ENCODE measurements at regions not wholly inside any gene's neighbourhood (a gene's known extent, or its start where the extent isn't known, plus 50 kb on each side); places are given as distances from the start of the nearest gene placed in this dataset.

DNA sequence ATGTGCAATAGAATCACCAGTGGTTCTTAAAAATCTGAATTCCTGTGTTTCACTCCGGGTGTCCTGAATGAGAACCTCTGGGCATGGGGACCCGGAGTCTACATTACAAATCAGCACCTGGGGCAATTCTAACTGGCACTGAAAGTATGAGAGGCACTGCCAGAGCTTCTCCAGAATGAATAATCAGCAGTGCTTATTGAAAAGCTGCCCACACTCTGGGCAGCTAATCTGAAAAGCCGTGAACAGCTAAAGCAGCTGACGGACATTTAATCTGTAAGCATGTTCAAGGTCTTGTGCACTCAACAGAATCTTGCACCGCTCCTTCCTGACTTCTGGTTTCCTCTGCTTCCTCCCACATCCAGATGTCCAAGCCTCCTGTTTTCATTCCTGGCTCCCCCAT lies 113.3 kb upstream of the KIF5B start:
- DNase-seq = no peak

DNA sequence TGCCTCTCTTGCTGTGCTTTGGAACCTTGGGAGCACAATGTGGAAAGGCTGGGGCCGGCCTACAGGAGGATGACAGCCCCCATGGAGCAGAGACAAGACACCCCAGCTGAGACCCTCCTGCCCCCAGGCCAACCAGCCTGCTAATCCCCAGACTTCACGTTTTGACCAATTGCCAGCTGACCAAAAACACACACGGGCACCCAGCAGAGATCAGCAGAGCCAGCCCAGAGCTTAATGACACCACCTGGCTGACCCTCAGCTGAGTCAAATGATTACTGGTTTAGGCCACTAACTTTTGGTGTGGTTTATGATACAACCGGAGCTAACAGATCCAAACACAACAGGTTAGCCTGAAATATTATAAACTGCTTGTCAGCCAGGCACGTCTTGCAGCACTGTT lies 111.2 kb upstream of the KIF5B start:
- no peak for DNase-seq

DNA sequence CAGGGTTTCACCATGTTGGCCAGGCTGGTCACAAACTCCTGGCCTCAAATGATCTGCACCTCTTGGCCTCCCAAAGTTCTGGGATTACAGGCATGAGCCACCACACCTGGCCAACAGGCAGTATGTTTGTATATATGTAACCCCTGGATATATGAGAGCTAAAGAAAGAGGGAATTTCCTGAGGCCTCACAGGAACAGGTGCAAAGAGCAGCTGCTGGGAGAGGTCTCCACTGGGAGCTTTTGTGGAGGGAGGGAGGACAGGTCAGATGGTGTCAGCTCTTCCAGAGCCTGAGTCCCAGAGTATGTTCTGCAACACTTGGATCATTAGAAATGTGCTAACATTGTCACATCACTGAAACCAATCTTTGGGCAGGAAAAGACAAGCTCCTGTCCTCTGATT lies 110.1 kb upstream of the KIF5B start:
- no peak for DNase-seq

DNA sequence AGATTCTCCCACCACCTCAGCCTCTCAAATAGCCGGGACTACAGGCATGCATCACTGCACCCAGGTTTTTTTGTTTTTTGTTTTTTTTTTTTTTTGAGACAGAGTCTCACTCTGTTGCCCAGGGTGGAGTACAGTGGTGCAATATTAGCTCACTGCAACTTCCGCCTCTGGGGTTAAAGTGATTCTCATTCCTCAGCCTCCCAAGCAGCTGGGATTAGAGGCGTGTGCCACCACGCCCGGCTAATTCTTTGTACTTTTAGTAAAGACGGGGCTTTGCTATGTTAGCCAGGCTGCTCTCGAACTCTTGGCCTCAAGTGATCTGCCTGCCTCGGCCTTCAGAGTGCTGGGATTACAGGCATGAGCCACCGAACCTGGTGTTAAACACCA lies 107.5 kb upstream of the KIF5B start:
- DNase-seq = no peak

DNA sequence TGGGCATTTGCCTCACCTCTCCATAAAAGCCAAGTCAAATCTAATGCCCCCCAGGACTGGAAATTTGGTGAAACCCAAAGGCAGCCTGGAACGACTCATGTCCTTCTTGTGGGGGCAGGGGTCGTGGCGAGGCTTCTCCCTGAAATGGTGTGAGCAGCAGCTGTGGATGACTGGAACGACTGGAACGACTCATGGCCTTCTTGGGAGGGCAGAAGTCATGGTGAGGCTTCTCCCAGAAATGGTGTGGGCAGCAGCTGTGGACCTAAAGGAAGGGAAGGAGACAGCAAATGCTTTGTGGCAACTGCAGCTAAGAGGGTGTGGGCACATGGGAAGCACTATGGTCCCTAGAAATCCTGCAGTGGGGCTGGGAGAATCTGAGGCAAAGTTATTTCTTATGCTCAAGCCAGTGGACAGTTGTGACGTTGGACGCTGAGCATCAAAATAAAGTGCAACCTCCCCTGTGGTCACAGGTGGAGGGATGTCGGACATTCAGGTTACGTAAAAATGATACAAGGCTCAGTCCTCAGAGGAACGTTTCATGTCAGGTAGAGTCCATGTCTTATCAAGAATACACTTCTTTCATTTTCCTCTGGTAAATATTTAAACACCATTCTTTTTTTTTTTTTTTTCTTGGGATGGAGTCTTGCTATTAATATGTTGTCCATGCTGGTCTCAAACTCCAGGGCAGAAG lies 107.0 kb upstream of the KIF5B start:
- DNase-seq = no peak

DNA sequence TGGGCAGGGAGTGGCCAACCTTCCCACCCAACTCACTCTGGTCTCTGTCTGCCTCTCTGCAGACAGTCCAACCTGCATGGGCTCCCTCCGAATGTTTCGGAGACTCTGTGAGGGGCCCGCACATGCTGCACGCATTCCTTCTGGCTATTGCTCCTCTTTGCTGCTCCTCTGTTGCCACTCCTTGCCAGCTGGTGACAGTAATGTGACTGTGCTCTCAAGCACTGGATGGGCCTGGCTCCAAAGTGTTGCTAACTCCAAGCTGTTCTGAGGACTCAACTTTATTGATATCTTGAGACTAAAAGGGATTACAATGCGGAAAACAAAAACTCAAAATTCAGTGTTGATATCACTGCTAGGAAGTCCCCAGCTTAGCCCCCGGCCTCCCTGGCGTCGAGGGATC lies 105.4 kb upstream of the KIF5B start:
- no peak for DNase-seq

DNA sequence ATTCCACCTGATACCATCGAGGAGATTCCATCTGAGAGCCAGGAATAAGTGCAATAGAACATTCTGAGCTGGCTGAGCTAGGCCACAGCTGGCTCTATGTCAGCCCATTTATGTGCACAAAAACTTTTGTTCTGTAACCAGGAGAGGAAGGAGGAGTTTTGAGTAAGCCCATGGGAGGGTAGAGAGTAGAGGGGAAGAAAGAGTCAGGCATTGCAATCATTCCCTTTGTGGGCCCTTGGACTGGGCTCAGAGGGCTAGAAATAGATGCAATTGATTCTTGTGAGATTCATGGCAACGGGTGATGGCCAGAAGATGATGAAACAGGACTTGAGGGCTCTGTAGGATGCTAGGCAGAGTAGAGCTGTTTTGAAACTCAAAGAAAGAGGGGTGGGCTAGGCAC lies 104.6 kb upstream of the KIF5B start:
- DNase-seq = no peak

DNA sequence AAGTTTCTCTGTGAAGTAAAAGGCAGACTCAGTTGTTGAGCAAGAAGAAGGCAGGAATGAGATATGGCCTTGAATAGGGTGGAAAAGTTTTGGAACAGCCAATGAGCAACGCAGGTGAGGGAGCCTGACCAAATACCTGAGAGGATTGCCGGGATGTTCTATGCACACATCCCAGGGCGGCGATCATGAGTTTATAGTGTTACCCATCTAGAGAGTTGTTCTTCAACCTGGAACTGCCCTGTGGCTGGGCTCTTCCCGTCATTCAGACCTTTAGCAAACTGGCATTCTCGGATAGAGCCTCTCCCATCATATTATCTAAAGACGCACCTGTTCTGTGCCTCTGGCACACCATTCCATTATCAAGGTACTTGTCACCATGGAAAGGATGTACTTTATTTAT lies 103.0 kb upstream of the KIF5B start:
- no peak for DNase-seq

DNA sequence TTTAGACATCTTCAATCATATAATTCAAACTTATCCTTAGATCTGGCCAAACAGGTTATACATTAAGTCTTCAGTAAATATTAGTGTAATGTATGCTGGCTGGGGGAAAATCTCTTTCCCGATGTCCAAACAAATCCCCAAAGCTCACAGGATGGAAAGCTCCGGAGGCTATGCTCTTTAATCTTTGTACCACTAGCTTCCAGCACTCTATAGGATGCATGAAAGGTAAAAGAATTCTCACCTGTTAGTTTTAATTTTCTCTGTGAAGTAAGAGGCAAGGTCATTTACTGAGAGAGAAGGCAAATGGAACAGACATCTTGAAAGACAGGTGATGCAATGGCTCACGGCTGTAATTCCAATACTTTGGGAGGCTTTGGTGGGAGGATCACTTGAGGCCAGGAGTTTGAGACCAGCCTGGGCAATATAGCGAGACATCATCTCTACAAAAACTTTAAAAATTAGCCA lies 99.8 kb upstream of the KIF5B start:
- no peak for DNase-seq

DNA sequence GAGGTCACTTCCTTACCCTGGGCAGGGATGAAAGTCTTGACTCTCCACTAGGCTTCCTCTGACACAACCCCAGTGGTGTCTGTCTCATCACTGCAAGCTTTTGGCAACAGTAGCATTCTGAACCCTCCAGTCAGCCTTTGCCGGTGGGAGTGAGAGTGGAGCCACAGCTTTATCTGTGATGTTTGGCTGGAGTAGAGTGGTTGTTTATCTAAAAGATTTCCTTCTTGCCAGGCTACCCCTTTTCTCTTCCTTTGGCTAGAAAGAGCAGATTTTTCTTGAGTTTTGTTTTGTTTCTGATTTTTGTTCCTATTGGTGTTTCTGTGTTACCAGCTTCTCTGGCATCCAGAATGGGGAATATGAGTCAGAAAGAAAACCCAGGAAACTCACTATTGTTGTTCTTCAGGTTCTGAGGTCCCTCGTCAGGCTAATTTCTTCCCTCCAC lies 98.9 kb upstream of the KIF5B start:
- DNase-seq = no peak

DNA sequence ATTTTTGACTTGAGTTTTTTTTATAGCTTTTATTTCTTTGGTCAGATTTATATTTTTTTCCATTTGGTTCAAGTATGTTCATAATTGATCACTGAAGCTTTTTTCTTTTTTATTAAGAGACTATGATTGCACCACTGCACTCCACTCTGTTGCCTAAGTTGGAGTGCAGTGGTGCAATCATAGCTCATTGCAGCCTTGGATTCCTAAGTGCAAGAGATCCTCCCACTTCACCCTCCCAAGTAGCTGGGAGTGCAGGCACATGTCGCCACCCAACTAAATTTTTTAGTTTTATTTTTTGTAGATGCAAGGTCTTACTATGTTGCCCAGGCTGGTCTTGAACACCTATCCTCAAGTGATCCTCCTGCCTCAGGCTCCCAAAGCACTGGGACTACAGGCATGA lies 97.7 kb upstream of the KIF5B start:
- no peak for DNase-seq

DNA sequence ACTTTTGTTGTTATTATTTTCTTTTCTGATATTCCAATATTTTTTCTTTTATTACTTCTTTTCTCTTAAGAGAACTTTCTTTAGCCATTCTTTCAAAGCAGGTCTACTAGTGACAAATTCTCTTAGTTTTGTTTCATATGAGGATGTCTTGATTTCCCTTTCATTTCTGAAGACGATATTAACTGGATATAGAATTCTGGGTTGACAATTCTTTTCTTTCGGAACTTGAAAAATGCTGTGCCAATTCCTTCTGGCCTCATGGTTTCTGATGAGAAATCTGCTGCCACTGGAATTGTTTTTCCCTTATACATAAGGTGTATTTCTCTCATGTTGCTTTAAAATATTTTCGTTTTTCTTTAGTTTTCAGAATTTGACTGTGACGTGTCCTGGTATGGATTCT lies 97.0 kb upstream of the KIF5B start:
- DNase-seq = no peak

DNA sequence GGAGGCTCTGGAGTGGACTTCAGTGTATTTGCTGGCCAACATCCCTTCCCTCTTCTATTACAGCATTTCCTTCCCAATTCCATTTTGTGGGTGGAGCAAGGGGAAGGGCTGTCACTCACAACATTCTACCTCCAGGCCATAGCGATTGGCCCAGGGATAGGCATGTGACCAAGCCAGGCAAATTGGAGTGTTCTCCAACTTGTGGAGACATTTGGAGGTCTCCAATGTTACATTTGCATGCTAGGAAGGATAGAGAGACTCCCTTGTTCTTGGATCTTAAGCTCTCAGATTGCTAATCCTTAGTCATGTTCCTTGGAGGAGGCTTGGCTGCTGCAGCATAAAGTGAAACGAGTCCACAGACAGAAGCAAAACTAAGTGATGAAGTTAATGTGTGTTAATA lies 95.6 kb upstream of the KIF5B start:
- no peak for DNase-seq

DNA sequence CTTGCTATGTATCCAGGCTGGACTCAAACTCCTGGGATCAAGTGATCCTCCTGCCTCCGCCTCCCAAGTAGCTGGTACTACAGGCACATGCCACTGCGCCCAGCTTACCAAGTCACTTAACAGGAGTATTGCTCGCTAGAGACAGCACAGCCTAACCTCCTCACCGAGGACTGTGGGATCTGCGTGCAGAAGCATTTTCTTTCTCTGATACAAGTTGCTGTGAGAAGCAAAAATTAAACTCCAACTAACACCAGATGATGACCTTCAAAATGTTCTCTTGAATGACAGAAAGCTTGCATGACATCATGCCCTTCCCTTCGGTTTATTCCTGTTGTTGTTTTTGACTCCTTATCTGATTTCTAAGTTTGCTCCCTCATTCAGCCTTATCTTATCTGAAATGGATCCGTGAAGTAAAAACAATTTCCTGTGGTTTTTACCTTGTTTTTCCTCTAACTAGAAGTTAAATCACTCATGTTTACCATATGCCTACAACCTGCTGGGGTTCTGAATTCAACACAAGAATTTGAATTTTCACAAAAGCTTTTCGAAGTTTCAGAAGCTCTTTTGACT lies 94.4 kb upstream of the KIF5B start:
- DNase-seq = no peak

DNA sequence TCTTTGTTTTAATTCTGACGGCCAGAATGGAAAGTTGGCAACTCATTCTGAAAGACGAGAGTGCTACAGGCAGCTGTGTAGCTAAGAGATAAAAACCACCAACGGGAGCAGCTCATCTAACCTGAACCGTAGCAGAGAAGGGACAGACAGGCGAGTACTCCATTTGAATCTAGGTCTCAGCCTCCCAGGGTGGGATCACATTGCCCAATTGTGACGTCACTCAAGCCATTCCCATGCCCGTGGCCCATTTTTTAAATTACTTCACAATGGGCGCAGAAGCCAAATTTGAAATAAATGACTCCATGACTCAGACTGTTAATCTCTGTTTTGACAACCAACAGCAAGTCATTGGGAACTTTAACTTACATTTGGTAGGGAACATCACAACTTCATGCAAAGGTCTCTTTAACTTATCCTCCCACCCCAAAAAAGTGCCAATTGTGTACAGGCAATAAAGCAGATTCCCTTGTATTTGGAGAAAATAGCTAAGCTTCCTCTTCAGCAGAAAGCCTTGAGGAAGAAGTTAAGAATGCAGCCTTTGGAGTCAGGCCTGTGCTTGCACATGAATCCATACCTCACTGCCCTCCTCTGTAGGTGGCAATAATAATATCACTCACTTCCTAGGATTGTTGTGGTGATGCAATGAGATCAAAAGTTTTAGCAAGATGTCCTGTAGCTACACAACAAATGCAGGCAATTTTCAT lies 93.2 kb upstream of the KIF5B start:
- no peak for DNase-seq

DNA sequence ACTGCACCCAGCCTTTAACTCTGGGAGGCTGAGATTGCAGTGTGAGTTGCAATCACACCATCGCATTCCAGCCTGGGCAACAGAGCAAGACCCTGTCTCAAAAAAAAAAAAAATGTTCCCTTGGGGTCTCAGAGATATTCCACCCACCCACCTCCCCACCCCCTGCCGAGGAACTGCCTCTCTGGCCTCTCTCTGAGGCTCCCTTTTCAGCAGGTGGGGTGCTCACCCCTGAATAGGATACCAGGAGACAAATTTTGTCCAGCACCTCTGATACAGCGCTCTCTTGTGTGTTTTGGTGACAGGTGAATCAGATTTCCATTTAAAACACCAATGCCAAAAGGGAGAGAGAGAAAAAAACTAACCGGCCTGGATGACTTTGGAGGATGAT lies 92.6 kb upstream of the KIF5B start:
- no peak for DNase-seq

DNA sequence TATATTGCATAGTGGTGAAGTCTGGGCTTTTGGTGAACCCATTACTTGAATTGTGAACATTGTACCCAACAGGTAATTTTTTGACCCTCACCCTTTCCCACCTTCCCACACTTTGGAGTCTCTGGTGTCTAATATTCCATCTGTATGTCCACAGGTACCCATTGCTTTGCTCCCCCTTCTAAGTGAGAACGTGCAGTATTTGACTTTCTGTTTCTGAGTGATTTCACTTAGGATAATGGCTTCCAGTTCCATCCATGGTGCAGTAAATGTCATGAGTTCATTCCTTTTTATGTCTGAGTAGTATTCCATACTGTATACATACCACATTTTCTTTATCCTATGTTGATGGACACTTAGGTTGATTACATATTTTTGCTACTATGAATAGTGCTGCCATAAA lies 91.5 kb upstream of the KIF5B start:
- DNase-seq = no peak

DNA sequence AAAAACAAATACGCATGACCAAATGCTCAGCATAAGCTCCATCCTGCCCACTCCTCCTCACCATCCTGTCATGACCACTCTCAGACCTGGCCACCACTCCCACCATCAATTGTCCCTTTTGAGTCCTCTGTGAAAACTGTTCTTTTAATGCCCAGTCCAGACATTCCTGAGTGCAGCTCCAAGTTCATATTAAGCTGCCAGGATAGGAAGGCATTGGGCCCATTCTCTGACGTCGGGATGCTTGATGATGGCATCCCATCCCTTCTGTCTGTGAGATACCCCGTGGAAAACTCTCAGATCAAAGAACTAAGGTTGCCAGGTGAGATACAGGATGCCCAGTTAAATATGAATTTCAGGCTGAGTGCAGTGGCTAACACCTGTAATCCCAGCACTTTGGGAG lies 89.9 kb upstream of the KIF5B start:
- DNase-seq = no peak

DNA sequence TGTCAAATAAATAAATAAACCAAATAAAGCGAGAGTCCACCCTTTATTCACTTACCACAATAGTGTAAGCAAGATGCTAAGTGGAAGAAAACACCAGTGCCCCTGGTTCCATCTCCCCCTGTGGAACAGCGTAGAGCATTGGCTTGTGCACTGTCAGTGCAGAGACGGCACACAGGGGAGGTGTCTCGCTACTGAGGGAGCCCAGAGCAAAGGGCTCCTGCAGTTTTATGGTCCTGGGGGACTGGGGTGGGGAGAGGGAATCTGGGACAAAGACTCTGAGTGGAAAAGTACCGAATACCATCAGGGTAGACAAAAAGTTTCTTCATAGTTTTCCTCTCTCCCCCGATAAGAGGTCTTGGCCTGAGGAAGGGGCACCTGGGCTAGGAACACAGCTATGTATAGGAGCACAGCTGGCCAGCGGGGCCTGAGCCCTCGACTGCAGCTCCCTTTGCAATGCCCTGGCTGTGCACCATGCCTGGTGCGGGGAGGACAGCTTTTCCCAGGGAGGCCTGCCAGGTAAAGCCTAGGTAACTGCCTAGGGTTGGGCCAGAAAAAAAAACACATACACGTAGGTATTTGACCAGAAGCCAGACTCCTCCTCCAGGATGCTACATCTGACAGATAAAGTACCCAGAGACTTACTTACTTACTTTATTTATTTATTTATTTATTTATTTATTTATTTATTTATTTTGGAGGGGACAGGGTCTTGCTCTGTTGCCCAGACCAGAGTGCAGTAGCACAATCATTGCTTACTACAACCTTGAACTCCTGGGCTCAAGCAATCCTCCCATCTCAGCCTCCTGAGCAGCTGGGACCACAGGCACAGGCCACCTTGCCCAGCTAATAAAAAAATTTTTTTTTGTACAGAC lies 88.8 kb upstream of the KIF5B start:
- no peak for DNase-seq

DNA sequence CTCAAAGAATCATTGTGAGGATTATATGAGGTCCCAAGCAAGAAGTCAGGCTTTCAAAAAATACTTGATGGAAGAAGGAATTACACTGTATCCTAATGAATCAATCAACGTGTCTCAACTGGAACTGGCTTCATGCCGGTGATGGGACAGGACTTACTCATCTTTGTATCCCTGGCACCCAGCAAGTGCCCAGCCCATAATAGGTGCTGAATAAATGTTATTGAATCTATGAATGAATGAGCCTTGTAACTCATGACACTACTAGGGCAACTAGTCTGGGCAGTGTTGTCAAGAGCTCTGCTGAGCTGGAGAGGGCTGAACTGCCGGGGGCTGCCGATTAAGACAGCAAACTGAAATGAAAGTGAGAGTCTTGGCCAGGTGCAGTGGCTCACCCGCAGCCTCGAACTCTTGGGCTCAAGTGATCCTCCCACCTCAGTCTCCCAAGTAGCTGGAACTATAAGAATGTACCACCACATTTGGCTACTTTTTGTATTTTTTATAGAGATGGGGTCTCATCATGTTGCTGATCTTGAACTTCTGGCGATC lies 87.2 kb upstream of the KIF5B start:
- no peak for DNase-seq

DNA sequence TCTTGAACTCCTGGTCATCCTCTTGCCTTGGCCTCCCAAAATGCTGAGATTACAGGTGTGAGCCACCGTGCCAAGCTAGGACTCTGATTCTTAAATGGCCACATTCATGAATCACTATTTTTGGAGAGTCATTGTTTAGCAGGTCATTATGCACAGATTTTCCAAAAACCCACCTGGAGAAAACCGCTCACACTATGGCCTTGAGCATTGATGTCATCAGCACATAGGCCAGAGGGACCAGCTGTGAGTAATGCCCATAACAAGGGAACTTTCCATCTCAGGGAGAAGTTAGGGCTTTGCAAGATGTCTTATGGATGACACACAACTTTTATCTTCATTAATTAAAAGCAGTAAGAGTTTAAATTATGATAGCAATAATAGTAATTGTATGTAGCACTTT lies 86.4 kb upstream of the KIF5B start:
- DNase-seq = no peak

DNA sequence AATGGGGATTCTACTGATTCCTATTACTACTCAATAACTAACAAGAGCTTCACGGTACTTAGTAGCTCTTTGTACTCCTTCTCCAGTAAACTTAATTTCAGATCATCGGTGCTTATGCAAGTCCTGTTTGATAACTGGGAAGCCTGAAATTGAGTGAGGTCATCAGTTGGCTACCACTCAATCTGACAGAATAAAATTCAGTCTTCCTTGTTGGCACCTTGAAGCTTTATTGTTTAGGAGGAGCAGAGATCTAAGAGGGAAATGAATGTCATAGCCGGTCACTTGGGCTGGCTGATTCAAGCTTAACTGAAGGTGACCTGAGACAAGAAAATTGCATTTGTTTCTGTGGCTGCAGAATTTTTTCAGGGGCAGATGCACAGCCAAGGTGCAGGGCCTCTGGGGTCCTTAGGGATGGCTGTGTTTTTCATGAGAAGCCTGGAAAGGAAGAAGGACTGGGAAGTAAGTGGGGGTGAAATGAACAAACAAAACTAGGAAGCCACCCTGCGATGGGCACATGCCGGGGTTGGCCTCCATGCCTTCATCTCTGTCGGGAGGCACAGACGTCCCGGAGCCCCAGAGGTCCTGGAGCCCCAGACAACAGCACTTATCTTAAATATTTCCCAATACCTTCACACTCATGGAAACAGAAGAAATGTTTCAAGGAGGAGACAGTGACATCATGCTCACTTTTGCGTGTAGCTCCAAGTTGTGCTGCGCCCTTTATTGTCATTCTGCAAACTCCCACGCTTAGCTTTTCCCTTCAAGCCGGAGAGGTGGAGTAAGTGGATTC lies 85.0 kb upstream of the KIF5B start:
- DNase-seq = no peak

Data from bone marrow (tissue), 2 donors.